HG03280 (cell line): ENCODE measurements at regions not wholly inside any gene's neighbourhood (a gene's known extent, or its start where the extent isn't known, plus 50 kb on each side); places are given as distances from the start of the nearest gene placed in this dataset.
"Not testable (repeated sequence)": the region's sequence is repeated elsewhere in the genome, so short reads cannot be mapped to it uniquely, and the experiment has no call there.

Experiments
- ATAC-seq: cut with Tn5 transposase; IDR thresholded peaks from one replicate; pipeline ENCODE4 v1.9.1; 2021; ENCODE audit warnings: mild to moderate bottlenecking, moderate library complexity; ENCODE audit not compliant: unreplicated experiment

DNA sequence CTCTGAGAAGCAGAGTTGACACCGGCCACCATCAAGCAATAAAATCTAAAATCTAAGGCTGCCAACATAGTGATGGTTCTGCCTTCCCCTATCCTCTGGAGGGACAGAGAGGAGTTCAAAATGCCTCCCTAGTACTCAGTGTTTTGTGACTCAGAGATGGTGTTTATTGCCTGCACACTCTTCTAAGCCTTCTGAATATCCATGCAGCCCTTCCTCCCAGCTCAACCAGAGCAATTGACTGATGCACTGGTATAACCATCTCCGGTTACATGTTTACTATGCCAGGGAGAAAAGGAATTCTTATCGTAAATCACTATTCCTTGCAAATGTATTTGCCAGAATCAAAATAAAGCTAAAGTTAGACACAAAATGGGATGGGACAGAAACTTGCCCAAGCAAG, 132.9 kb upstream of the RAB4A start:
- ATAC-seq, result no peak

DNA sequence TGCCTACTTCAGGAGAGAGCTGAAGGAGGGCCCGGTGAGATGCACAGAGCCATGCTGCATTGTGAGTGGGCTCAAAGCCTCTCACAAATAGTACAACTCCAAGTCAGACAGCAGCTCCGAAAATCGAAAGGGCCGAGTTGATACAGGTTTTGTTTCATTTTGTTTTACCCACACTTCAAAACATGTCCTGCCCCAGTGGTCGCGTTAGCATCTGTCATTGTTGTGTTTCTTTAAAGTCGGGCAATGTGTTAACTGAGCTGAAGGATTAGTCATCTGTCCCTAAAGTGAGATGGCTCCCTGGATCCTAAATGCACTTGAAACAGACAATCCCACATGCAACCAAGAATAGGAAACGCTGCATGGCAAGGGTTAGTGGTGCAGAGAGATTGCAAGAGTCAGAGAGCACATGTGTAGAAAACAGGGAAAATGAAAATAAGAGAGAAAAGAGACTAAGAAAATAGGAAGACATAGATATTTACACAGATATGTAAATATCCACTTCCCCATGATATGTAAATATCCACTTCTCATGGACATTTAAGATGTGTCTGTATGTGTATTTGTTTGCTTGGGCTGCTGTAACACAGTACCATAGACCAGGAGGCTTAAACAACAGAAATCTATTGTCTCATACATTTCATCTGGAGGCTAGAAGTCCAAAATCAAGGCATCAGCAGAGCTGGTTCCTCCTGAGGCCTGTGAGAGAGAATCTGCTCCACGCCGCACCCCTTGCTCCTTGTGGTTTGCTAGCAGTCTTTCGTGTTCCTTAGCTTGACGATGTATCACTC, 131.4 kb upstream of the RAB4A start:
- no peak for ATAC-seq

DNA sequence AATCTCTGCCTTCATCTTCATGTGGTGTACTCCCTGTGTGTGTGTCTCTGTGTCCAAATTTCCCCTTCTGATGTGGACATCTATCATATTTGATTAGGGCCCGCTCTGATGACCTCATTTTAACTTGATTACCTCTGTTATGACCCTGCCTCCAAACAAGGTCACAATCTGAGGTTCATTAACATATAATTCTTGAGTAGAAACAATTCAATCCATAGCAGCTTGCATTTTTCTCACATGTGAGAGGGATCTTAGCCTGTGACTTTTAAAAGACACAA, 130.9 kb upstream of the RAB4A start:
- ATAC-seq, result no peak

DNA sequence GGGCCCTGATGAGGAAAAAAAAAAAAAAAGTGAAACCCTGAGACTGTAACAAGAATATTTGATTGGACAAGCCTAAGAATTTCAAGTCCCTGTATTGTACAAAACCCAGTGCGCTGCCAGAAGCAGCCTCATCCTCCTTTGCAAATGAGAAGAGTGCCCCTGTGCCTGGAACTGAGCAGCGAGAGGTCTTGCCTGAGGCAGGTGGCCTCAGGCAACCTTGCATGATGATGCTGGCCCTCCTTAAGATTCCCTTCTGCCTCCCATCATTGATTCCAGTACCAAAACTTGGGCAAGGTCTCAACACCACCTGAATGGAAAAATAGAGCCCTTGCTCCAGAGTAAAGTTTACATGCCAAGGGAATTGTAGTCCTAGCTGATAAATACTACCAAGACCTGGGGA, 129.6 kb upstream of the RAB4A start:
- ATAC-seq, result no peak

DNA sequence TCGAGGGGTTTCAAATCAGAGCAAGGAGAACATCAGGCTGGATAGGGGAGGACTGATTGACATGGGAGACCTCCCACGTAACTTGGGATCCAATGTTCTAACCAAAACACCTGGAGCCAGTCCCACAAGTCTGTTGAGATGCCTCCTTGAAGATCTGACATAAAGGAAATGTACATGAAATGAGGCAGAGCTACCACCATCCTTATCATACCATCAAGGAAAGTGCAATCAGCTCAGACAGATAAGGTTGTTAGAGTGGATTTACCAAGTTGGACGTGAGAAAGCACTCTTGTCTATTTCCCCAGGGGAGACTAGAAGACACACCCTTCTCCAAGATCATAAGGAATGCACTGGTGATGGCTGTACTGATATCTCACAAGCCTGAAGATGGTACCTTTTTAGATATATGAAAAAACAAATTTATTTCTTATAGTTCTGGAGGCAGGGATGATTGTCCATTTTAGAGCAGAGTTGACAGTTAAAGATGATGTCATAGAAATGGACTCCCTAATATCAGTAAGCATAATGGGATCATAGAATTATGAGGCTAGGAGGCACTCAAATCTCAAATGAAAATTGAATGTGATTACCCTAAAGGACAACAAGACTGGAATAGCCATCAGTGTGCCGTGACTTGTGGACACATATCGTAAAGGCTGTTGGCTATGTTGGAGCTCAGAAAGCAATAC, 129.1 kb upstream of the RAB4A start:
- no peak for ATAC-seq

- ATAC-seq, result no peak
Measured at GRCh38 chr1:229142471-229142870, 128.4 kb upstream of the RAB4A start.

GRCh38 chr1:229146647-229147046, 124.3 kb upstream of the RAB4A start:
- no peak for ATAC-seq

DNA sequence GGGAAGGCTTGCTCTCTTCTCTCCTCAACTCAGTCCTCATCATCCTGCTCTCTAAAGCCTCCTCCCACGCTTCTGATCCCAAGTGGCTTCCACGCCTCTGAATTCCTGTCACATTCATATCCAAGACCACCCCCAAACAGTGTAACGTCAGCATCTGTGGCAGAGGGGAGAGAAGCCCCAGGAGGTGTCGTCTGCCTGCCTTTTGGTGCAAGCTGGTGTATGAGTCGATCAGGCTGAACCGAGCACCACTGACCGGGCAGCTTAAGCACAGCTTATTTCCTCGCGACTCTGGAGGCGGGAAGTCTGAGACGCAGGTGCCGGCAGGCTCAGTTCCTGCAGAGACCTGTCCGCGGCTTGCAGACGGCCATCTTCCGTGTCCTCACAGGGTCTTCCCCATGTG, 123.8 kb upstream of the RAB4A start:
- ATAC-seq, result no peak

- ATAC-seq, result no peak
Measured at GRCh38 chr1:229148041-229148671, 122.8 kb upstream of the RAB4A start.

- no peak for ATAC-seq
Measured at GRCh38 chr1:229148743-229149142, 122.2 kb upstream of the RAB4A start.

DNA sequence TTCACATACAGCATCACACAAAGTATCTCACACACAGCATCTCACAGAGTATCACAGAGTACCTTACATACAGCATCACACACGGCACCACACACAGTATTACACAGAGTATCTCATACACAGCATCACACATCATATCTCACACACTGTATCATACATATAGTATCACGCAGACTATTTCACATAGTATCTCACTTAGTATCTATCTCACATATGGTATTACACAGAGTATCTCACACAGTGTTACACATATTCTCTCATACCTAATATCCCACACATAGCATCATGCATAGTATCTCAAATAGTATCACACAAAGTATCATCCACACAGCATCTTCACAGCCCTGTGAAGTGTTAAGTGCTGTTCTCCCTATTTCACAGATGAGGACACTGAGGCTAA, 121.5 kb upstream of the RAB4A start:
- no peak for ATAC-seq

GRCh38 chr1:229150518-229150917, 120.4 kb upstream of the RAB4A start:
- ATAC-seq, result no peak

- ATAC-seq, result not testable (repeated sequence)
Measured at GRCh38 chr1:229151412-229151811, 119.5 kb upstream of the RAB4A start.

DNA sequence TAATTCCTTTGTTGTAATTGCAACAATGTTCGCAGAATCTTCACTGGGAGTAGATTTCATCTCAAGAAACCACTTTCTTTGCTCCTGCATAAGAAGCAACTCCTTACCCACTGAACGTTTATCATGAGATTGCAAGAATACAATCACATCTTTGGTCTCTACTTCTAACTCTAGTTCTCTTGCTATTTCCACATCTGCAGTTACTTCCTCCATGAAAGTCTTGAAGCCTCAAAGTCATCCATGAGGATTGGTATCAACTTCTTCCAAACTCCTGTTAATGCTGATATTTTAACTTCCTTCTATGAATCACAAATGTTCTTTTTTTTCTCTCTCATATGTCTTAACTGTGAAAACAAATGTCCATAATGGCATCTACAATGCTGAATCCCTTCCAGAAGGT, 118.6 kb upstream of the RAB4A start:
- no peak for ATAC-seq

DNA sequence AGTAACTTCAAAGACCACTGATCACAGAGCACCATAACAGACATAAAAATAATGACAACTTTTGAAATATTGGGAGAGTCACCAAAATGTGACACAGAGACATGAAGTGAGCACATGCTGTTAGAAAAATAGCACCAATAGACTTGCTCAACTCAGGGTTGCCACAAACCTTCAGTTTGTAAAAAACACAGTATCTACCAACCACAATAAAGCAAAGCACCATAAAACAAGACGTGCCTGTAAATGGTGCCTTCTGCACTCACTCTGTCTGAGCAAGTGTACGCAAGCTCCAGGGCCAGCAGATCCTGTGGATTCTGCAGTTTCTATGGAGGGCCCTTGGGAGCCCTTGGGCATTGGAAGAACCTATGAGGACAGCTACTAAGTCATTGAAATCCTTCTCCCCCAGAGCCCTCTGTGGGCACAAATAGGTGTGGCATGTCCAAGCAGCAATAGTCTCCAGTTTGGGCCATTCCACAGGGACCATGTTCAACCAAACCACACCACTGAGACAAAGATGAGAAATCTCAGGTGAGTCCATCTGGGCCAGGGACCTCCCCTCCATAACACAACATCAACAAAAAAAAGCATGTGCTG, 116.9 kb upstream of the RAB4A start:
- ATAC-seq, result no peak

DNA sequence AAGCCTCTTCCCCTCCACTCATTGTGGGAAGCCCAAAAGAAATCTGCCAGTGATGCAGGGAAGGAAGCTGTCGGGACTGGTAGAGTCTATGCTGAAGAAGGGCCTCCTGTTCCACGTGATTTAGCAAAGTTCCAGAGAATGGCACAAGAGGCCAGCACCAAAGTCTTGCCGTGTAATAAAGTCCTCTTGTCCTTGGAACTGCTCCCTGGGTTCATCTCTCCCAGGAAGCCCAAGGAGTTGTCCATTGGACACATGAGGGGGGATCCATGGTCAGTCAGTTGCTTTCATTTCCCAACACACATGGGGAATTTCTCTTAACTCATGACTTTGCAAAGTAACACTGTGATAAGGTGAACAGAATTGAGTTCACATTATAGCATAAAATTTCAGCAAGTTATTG, 116.1 kb upstream of the RAB4A start:
- ATAC-seq, result no peak

DNA sequence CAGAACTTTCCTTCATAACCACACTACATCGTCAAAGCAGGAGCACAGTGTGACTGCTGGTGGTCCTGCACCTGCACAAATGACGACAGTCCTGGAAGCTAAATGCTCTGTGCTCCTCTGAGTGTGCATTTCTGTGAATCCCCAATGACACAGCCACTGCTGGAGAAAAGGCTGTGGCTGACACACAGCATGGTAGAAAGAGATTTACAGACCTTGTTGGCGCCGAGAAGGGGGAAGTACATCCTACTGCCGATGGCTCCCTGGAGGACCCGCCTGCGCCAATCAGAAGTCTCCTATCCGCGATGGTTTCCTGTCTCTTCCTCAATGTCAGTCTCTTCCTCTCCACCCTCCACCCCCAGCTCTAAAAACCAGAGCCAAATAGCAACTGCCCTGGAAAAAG, 115.4 kb upstream of the RAB4A start:
- ATAC-seq, result no peak

GRCh38 chr1:229156872-229157271, 114.0 kb upstream of the RAB4A start:
- ATAC-seq, result no peak

DNA sequence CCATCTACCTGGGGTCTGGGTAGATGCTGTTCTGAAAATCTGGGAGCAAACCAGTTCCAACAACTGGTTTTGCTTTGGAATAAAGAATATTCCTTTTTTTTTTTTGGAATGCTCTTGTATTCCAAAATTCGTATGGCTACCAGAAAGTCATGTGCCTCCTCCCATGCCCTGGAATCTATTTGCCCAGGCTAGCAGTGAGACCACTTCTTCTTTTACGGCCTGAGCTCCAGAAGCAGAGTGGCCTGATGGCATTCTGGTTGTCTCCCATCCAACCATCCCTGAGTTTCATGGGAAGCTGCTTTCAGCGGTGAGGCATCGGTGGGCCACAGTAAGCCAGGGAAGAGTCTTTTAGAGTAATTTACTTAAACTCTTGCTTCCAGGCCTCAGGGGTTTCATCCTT, 113.4 kb upstream of the RAB4A start:
- no peak for ATAC-seq

DNA sequence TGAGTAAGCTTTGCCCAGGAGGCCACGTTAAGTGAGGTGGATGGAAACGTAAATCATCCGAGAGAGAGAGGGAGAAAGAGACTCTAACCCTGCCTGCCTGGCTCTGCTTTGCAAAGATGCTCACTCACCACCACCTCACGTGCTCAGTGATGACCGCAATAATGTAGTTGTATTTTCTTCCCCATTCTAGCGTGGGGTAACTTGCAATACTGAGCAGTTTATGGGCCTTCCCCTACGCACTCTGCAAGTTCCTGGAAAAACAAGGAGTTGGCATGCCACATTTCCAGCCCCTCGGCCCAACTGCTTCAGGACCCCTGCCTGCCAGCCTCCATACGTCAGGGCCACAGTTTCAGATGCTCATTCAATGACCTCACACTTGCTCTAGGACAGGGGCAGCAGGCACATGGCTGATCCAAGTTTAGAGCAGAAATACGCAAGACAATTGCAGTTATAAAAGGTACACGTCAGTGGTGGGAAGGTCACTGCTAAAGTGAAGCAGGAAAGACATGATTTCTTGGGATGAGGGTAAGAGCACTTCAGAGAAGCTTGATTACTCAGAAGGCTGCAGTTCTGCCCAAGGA, 112.5 kb upstream of the RAB4A start:
- no peak for ATAC-seq

DNA sequence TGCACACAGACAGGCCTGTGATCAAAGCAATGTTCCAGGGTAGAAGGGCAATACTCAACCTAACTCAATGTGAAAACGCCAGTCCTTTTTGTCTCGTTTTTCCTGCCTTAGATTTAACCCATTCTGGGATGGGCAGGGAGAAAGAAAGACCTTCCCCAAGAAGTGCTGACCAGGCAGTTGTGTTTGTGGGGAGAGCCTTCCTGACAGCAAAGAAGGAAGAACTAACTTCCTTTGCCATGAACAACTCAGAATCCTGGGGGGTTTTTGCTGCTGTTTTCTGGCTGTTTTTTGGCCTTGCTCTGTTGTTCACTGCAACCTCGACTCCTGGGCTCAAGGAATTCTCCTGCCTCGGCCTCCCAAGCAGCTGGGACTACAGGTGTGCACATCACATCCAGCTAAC, 112.0 kb upstream of the RAB4A start:
- ATAC-seq, result no peak
